Activated T-helper 17 cell treated with anti-CD3 and anti-CD28 coated beads, Interleukin-2, amount 50 U/mL, for 72 hours (primary cell): ENCODE measurements at regions not wholly inside any gene's neighbourhood (a gene's known extent, or its start where the extent isn't known, plus 50 kb on each side); places are given as distances from the start of the nearest gene placed in this dataset.
A peak's percentile ranks its signal among the peaks of the same experiment; 100 is the strongest.

Source experiments
- ATAC-seq: fragments of 150-1000 bp; cut with Tn5 transposase; replicated peaks from 2 replicates; pipeline ENCODE4 v1.10.0; 2021; ENCODE audit warnings: mild to moderate bottlenecking, moderate library complexity
- H3K27ac Mint-ChIP-seq: one replicate; pipeline ENCODE4 v1.8.0; 2022; ENCODE audit warnings: mixed read lengths
- H3K27me3 Mint-ChIP-seq: one replicate; pipeline ENCODE4 v1.8.0; 2022; ENCODE audit warnings: mixed read lengths
- H3K36me3 Mint-ChIP-seq: one replicate; pipeline ENCODE4 v1.8.0; 2022; ENCODE audit warnings: low read depth, mild to moderate bottlenecking, mixed read lengths
- H3K4me1 Mint-ChIP-seq: one replicate; pipeline ENCODE4 v1.8.0; 2022; ENCODE audit warnings: mixed read lengths
- H3K4me3 Mint-ChIP-seq: one replicate; pipeline ENCODE4 v1.8.0; 2022; ENCODE audit warnings: mild to moderate bottlenecking, mixed read lengths
- H3K9me3 Mint-ChIP-seq: one replicate; pipeline ENCODE4 v1.8.0; 2022; ENCODE audit warnings: mixed read lengths

- no peak for ATAC-seq
- Mint-ChIP-seq H3K36me3 (no peaks in the 10 kb centered on the region), H3K27me3 (peaks cover 8% of the 10 kb centered on the region), H3K9me3 (no peaks in the 10 kb centered on the region), H3K27ac (no peak overlapping the region), H3K4me3 (no peak overlapping the region), H3K4me1 (no peaks in the 10 kb centered on the region)
These were observed 313.3 kb downstream of the TMEM121 start for GRCh38 chr14:105839425-105840265.

GRCh38 chr14:105840266-105841021 lies 314.1 kb downstream of the TMEM121 start:
- H3K9me3 Mint-ChIP-seq, result no peaks in the 10 kb centered on the region
- H3K4me1 Mint-ChIP-seq, result no peaks in the 10 kb centered on the region
- ATAC-seq, result no peak
- H3K27me3 Mint-ChIP-seq, result peaks cover 12% of the 10 kb centered on the region
- H3K36me3 Mint-ChIP-seq, result no peaks in the 10 kb centered on the region
- no peak overlapping the region for H3K4me3 Mint-ChIP-seq
- no peak overlapping the region for H3K27ac Mint-ChIP-seq

- Mint-ChIP-seq H3K4me3 (no peak overlapping the region), H3K27ac (no peak overlapping the region), H3K9me3 (no peaks in the 10 kb centered on the region), H3K36me3 (no peaks in the 10 kb centered on the region), H3K27me3 (peaks cover 12% of the 10 kb centered on the region), H3K4me1 (no peaks in the 10 kb centered on the region)
- ATAC-seq, result no peak
These were observed 314.9 kb downstream of the TMEM121 start for GRCh38 chr14:105841022-105842009.

GRCh38 chr14:105842105-105842504 lies 315.7 kb downstream of the TMEM121 start:
- no peak overlapping the region for H3K27ac Mint-ChIP-seq
- H3K4me1 Mint-ChIP-seq, result no peaks in the 10 kb centered on the region
- H3K4me3 Mint-ChIP-seq, result no peak overlapping the region
- H3K9me3 Mint-ChIP-seq, result no peaks in the 10 kb centered on the region
- no peak for ATAC-seq
- no peaks in the 10 kb centered on the region for H3K36me3 Mint-ChIP-seq
- peaks cover 12% of the 10 kb centered on the region for H3K27me3 Mint-ChIP-seq

GRCh38 chr14:105843444-105844046 lies 317.2 kb downstream of the TMEM121 start:
- H3K9me3 Mint-ChIP-seq, result no peaks in the 10 kb centered on the region
- H3K27me3 Mint-ChIP-seq, result peaks cover 4% of the 10 kb centered on the region
- H3K4me3 Mint-ChIP-seq, result no peak overlapping the region
- no peaks in the 10 kb centered on the region for H3K4me1 Mint-ChIP-seq
- peak overlapping the region; percentile 13 for H3K27ac Mint-ChIP-seq
- H3K36me3 Mint-ChIP-seq, result no peaks in the 10 kb centered on the region
- no peak for ATAC-seq

- H3K9me3 Mint-ChIP-seq, result no peaks in the 10 kb centered on the region
- no peak overlapping the region for H3K4me3 Mint-ChIP-seq
- H3K36me3 Mint-ChIP-seq, result no peaks in the 10 kb centered on the region
- peaks cover 4% of the 10 kb centered on the region for H3K27me3 Mint-ChIP-seq
- H3K27ac Mint-ChIP-seq, result no peak overlapping the region
- H3K4me1 Mint-ChIP-seq, result no peaks in the 10 kb centered on the region
- ATAC-seq, result no peak
These were observed 317.8 kb downstream of the TMEM121 start for GRCh38 chr14:105844047-105844630.

GRCh38 chr14:105844810-105845724 lies 318.7 kb downstream of the TMEM121 start:
- Mint-ChIP-seq H3K4me3 (no peak overlapping the region), H3K9me3 (no peaks in the 10 kb centered on the region), H3K4me1 (no peaks in the 10 kb centered on the region), H3K36me3 (no peaks in the 10 kb centered on the region), H3K27me3 (peaks cover 4% of the 10 kb centered on the region), H3K27ac (no peak overlapping the region)
- no peak for ATAC-seq

GRCh38 chr14:105845725-105846309 lies 319.4 kb downstream of the TMEM121 start:
- H3K4me3 Mint-ChIP-seq, result no peak overlapping the region
- ATAC-seq, result no peak
- H3K4me1 Mint-ChIP-seq, result no peaks in the 10 kb centered on the region
- H3K27ac Mint-ChIP-seq, result no peak overlapping the region
- H3K9me3 Mint-ChIP-seq, result no peaks in the 10 kb centered on the region
- no peaks in the 10 kb centered on the region for H3K36me3 Mint-ChIP-seq
- peaks cover 4% of the 10 kb centered on the region for H3K27me3 Mint-ChIP-seq

- H3K4me1 Mint-ChIP-seq, result no peaks in the 10 kb centered on the region
- no peak overlapping the region for H3K4me3 Mint-ChIP-seq
- H3K9me3 Mint-ChIP-seq, result no peaks in the 10 kb centered on the region
- peaks cover 4% of the 10 kb centered on the region for H3K27me3 Mint-ChIP-seq
- ATAC-seq, result no peak
- H3K36me3 Mint-ChIP-seq, result no peaks in the 10 kb centered on the region
- H3K27ac Mint-ChIP-seq, result no peak overlapping the region
These were observed 319.9 kb downstream of the TMEM121 start for GRCh38 chr14:105846312-105846711.

- H3K4me1 Mint-ChIP-seq, result no peaks in the 10 kb centered on the region
- H3K4me3 Mint-ChIP-seq, result no peak overlapping the region
- no peaks in the 10 kb centered on the region for H3K36me3 Mint-ChIP-seq
- peaks cover 4% of the 10 kb centered on the region for H3K27me3 Mint-ChIP-seq
- no peaks in the 10 kb centered on the region for H3K9me3 Mint-ChIP-seq
- no peak for ATAC-seq
- no peak overlapping the region for H3K27ac Mint-ChIP-seq
These were observed 321.0 kb downstream of the TMEM121 start for GRCh38 chr14:105847400-105847799.

GRCh38 chr14:105848570-105848969 lies 322.2 kb downstream of the TMEM121 start:
- no peak for ATAC-seq
- peaks cover 4% of the 10 kb centered on the region for H3K27me3 Mint-ChIP-seq
- H3K27ac Mint-ChIP-seq, result no peak overlapping the region
- no peaks in the 10 kb centered on the region for H3K4me1 Mint-ChIP-seq
- H3K9me3 Mint-ChIP-seq, result no peaks in the 10 kb centered on the region
- H3K36me3 Mint-ChIP-seq, result no peaks in the 10 kb centered on the region
- no peak overlapping the region for H3K4me3 Mint-ChIP-seq

GRCh38 chr14:105849933-105850626 lies 323.7 kb downstream of the TMEM121 start:
- no peaks in the 10 kb centered on the region for H3K9me3 Mint-ChIP-seq
- no peak for ATAC-seq
- no peak overlapping the region for H3K27ac Mint-ChIP-seq

More at GRCh38 chr14:105849933-105850626, 323.7 kb downstream of the TMEM121 start:
- no peaks in the 10 kb centered on the region for H3K4me1 Mint-ChIP-seq
- H3K36me3 Mint-ChIP-seq, result no peaks in the 10 kb centered on the region
- no peak overlapping the region for H3K4me3 Mint-ChIP-seq
- H3K27me3 Mint-ChIP-seq, result no peaks in the 10 kb centered on the region
